ENCODE measurements at regions not wholly inside any gene's neighbourhood (a gene's known extent, or its start where the extent isn't known, plus 50 kb on each side); places are given as distances from the start of the nearest gene placed in this dataset.

DNA sequence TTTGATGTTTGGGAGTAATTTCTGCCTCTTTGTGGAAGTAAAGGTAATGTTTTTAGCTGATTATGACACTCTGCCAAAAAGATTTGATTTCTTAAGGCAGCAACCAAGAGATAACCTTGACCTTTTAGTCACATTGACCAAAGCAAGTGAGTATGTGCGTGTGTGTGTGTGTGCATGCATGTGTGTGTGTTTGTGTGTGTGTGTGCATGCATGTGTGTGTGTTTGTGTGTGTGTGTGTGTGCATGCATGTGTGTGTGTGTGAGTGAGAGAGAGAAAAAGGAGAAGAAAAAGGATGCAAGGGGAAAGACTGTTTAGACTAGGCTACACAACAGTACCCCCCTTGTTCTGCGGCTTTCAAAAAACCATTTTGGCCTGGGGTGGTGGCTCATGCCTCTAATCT lies 88.1 kb upstream of the NPVF start:
- no peak for DNase-seq

DNA sequence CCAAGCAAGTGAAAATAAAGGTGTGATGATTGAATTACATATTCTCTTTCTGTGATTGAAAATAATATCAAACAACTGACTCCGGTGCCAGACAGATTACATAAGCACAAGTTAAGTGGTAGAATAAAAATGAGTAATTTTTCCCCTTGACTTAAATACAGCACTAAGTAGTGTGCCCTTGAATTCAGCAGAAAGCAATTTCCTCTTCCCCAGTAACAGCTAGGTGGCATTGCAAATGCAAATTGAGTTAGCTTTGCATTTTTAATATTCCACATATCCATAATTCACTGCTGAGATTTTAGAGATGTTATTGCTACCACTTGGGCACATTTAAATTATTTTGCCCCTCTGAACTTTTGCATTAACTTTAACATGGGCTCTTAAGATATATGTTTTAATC lies 89.8 kb upstream of the NPVF start:
- no peak for DNase-seq

DNA sequence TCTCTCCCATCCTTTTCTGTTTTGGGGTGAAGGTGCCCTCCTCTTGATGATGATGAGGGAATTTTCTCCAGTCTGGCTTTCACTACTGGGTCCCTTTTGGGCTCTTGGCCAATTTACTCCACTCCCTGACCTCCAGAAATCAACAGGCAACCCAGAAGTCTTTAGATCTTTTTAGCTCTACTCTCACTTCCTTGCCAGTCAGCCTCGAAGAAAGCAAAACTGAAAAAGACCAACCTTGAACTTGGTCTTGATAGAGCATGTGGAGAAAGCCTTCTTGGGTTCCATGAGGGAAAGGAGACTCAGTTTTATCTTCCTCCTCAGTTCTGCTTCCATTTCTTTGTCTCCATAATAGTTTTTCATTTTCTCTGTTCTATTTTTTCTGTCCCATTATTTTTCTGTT lies 91.4 kb upstream of the NPVF start:
- no peak for DNase-seq

DNA sequence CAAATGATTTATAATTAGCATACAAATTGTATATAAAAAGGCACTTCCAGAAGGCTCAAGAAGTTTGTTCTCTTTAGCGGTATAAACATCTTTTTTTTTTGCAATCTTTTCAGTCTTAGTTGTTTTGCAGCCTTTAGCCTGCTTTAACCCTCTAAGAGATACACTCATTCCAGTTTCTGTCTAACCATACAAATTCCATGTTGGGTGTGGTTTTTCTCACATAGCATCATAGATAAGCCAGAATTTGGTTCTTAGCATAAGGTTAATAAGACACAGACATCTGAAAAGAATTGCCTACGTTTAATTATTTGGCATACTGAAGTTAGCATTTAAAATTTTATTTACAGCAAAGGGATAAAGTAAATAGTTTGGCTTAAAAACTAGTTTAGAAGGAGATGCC lies 92.5 kb upstream of the NPVF start:
- DNase-seq, result no peak

DNA sequence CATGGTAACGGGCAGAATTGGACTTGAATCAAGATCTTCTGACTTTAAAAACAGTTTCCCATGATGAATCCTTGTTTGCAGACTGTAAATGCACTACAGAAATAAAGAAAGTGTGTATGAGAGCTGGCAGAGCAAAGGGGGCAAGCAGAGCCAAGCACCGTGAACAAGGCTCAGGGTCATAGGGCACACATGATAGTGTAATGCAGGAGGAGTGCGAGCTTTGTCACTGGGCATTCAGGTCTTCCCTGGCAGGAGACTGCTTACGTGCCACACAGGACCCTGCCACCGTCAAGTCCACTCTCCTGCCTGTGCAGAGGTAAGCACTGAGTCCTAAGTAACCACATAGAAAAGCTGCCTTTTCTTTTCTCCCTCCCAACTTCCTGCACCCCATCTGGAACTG lies 93.1 kb upstream of the NPVF start:
- no peak for DNase-seq

DNA sequence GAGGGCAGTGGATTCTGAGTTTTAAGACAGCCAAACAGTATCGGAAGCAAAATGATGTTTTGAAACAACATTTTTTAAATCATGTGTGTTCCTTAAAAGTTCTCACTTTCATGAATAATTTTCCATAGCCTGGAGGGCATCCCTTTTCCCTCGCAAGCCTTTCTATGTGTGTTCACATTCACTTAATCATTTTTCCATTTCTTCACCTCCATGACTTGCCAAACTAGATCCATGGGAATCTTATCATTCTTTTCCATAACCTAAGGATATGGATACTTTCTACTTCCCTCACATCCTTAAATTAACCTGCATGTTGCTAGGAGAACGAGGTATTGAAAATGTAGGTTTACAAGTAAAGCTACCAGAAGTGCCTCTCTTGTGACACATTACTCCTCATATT lies 94.2 kb upstream of the NPVF start:
- no peak for DNase-seq

DNA sequence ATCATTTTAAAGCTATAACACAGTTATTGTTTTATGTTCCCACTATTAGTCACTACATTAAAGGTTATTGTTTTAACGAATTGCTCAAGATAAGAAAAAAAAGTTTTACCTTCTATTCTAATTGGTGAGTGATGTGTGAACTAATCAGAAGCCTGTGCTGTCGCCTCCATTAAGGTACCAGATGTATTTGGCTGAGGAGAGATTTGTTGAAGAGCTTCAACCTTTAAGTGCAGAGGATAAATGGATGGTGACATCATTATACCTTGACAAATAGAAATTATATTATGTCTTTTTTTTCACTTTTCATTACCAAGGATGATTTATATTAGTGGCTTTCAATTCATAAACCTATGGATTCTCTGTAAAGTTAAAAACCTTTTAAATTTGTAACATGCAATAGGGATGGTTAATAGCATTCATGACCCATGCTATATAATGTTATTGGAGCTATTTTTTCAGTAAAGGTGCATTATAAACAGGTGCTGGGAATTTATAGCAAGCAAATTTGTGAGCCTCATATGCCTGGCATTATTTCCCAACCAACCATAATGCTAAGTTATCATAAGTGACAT lies 97.0 kb upstream of the NPVF start:
- no peak for DNase-seq

DNA sequence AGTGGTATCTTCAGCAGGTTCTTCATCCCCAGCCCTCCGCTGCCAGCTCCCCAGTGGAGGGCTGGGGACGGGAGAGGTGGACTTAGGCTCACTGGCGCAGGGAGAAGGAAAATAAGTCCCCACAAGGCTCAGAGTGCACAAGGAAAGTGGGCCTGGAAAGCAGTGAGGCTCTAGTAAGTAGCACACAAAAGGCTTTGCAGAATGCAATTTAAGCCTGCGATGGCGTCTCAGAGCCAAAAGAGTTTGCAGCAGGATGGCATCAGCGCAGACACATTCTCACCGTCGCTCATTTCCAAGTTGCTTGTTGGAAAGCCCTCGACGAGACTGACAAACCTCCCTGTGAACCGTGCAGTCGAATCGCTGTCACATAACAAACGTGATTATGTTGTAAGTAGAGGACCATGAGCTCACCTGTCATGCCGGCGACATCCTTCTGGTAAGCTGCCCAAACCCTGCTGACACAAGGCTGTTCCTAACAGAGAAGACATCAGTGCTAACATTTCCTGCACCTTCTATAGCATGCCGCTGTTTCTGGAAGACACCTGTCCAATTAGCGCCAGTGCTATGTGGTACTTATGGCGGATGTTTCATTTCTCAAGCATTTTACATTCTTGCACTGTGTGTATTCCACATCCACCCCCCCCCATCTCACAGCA lies 98.3 kb upstream of the NPVF start:
- no peak for DNase-seq

DNA sequence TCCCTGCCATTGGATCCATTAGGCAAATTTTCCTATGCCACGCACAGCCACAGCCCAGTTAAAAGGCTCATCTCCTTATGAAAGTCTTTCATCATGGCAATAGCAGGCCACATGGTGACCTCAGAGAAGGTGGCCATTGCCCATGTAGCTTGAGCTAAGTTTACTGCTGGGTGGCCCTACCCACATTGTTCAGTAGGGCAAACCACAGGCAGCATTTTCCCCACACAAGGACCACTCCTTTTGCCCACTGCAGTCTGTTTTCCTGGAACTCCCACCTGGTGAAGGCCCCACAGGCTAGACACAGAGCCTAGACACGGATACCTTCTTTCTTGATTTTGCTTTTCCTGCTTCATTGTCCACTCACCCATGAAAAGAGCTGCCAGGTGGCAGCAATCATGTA lies 101.5 kb upstream of the NPVF start:
- no peak for DNase-seq

DNA sequence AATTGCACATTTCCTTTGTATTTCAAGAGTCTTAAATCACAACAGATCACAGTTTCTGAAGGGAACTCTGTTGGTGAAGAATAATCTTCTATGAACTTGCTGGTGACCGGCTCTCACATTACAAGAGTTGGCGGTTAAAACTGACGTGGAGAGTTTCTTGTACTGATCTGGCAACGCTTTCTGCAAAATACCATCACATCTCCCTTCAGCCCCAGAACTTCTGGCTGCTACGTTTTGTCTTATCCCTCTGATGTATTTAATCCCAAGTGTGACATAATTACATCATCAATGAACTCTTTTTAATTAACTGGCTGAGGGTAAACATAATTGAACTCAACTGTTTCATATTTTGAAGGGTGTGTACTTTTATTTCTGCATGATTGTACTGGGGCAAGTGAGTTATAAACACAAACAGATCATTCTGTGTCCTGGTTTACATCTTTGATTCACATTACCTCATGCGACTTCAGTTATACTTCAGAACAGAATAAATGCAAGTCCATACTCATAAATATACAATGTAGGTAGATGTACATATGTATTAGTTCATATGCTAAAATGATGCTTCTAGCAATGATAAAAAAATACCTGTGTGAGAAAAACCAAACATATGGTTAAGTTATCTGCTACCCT lies 105.1 kb upstream of the NPVF start:
- no peak for DNase-seq

DNA sequence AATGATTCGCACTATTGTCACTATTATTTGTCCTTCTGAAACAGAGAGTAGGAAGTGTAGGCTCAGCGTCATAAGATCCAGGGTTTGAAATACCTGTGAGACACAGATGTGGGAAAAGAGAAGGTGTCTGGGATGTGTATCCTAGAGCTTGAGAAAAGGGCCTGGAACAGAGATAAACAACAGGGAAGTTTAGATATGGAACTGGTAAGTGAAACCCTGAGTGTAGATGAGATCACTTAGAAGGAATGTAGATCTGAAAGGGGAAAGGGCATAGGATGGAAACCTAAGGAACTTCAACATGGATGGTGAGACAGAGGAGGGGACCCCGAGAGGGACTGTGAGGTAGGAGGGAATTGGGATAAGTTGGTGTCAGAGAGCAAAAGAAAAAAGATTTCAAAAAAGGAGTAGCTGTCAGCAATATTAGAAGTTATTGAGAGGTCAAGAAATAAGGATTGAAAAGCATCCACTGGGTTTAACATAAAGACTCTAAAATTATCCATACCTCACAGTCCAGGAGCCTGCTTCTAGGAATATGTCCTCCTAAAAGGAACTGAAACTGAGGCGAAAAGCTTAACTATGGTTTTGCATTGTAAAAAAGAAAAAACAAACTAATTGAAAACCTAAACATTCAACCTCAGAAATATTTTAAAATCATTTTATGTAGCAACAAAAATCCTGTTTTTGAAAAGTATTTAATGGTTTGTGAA lies 119.2 kb upstream of the NPVF start:
- DNase-seq, result no peak

DNA sequence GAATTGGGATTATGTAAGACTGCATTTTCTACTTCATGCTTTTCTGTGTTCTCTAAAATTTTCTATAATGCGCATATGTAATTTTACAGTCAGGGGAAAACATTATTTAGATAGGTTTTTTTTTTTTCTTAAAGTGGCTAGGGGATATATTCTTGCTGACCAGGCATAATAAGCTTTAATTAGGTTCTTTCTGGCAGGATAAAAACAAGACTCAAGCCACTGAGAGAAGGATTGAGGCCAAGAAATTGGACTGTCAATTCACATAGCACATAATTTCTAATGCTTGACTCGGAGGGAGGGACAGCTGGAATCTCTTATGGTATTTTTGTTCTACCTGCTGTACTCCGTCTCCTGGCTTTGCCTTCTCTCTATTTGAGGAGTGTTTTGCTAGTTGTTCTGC lies 119.8 kb upstream of the NPVF start:
- DNase-seq, result no peak

DNA sequence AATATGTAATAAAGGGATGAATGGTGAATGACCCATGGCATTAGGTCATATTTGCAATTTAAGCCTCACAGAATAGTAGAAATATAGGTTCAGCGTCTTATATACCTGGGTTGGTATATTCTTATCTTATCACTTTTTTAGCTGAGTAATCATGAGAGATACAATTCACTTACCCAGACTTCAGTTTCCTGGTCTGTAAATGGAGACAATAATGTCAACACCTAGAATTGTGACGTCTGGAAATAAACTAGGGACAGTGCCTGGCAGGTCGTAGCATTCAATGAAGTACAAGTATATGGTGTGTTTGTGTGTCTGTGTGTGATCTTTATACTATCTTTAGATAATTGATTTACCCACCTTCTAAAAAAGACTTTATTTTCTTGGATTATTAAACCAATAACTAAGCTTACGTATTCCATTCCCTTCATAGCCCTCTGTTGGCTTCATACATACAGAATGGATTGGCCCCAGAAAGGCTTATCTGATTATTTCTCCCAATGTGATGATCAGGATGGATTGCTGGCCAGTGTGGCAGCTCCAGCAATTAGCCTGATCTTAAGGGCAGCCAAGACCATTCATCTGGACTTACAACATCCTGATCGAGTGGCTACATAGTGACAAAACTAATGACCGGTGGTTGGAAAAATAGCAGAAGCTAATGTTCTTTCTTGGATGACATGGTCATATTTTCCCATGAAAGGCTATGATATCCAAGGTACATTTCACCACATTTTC lies 121.2 kb upstream of the NPVF start:
- no peak for DNase-seq

DNA sequence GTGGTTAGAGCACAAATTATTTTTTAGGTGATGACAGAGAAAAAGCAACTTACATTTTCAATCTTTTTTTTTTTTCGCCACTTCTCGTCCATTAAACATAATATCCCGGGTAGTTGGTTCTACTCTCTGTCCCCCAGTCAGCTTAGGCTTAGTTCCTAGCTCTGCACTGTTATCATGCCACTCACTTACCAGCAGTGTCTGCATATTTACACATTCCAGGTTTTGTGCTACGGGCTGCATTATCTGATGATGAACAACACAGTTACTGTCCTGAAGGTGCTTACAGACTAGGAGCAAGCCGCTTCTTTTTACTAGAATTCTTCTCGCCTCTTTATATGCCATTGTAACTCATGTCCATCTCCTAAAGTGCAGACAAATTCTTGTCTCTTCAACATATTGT lies 121.8 kb upstream of the NPVF start:
- no peak for DNase-seq

DNA sequence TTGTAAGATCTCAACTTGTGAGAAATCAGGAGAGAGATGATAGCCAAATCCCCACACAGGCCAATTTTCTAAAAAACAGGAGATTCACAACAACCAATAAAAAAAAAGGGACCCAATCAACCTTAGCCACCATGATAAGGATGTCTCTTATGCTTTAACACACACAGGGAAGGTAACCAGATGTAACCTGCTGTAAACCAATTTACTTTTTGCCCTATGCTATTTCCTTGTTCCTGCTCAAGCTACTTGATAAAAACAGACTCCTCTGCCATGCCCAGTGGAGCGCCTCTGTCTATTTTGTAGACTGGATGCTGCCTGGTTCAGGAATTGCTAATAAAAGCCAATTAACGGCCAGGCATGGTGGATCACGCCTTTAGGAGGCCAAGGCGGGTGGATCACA lies 123.5 kb upstream of the NPVF start:
- DNase-seq, result no peak

DNA sequence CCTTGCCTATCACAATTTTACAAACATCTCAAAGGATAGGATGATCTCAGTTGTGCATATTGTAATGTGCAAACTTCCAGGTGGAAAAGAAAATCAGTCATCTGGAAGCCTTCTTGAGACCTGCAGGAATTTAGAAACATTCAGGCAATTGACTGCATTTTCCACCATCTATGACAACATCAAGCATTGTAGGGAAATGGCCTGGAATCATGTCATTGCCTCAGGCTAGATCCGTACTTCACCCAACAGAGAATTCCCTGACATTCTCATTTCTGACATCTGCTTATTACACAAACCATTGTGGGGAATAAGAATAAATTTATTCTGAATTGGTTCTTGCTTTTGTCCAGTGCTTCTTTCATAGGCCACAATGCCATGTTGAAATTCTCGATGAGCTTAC lies 124.9 kb upstream of the NPVF start:
- no peak for DNase-seq

DNA sequence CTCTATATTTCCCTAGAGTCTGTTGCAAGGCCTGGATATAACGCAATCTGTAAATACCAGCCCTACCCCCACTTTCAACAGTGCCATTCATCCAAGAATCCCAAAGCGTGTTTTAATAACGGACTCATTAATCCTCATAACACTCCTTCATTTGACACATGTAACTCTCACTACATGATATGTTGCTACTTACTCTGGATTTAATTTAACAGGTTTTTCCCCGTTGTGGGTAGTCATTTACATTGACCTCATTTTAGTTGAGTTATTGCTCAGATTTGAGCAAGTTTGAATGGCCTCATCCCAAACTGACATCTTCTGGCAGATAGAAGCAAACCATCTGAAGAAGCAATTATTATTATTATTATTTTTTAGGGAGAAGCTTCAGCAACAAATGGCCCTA lies 125.4 kb upstream of the NPVF start:
- DNase-seq, result no peak

DNA sequence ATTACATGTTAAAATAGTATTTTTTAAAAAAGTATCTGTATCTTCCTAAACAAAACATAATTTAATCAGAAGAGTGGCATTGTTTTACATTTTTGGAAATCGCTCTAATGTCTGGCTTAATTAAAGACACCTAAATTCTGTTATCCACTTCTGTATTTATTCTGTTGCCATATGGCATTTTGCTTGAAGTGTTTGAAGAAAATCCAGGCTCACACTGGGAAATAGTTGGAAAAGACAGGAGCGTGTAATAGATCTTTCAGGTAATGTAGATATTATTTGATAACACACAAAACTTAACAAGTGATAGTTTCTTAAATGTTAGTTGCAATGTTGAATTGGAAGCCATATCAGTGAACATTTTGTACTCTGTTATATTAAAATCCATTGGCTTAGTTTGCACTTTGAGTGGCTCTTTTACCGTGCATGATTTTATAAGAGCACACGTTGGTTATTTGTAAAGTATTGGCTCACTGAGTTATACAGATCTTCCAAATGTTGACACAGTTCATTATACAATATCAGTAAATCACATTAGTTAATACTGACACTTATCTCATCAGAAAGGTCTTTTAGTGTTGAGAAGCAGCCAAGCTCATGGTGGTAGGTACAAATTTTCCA lies 128.4 kb upstream of the NPVF start:
- no peak for DNase-seq

DNA sequence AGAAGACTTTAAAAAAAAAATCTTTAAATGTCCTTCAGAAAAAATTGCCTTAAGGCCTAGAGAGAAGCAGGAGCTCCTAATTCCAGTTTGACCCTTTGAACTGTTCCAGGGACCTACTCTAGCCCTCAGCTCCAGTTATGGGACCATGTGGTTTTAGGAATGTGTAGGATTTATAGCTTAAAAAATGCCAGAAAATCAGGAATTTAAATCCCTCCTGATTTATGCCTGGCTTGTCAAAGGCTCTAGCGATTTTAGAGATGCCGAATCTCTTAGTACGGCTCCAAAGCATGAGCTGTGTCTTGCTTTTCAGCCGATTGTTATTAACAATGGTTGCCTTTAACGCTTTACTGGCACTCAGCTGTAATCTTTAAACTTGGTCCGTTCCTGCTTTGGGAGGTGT lies 130.6 kb upstream of the NPVF start:
- no peak for DNase-seq

DNA sequence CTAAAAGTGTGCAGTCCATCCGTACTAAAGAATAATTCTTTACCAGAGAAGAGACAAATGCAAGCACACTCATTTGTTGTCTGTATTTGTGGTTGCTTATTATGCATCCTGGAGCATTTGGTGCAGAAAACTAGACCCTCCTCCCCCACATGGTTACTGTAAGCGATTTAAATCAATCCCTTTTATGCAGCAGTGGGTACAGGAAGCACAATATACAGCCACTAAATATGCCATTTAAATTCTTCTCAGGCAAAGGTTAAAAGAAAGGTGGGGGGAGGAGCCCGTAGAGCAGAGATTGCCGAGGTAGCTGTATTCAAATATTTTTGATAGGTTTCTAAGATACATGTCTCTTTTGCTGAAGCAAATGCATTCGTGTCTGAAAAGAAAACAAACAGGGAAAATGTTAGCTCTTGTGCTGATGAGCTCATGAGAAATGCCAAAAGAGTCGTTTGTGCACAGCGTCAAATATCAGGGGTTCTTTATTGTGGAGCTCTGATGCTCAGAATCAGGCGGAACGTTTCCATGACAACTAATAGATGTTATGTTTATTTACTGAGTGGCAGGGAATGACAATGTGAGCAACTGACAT lies 131.3 kb upstream of the NPVF start:
- no peak for DNase-seq

DNA sequence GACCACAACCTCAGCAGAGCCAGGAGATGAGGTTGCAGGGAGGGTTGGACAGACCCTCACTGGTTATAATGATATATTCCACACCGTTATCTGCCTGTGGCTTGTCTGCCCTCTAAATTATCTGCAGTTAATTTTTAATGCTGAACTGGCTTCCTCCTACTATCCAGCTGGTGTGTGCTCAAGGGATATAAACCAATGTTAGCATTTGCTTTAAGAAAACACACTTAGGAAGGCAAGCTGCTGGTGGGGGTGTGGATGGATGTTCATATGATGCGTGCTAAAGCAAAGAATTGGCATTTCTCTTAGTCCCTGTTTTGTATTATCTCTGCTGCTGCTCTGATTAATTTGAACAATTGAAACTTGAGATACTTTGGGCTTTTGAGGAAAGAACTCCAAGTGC lies 132.2 kb upstream of the NPVF start:
- DNase-seq, result no peak

DNA sequence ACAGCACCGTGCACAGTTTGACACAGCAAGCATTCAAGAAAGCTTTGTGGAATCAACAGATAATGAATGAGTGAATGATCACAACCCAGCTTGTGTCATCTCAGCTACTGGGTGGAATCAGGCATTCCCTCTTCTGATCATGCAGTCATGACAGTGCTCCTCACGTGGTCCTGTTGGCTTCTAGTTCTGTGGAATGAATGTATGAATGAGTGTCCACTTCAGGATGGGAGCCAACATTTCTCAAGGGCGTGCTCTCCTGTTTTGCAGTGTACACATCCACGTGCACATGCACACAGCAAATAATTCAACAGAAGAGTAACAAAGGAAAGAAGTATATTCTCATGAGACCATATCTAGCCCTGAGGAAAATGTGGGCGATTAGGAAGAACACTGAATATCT lies 133.1 kb upstream of the NPVF start:
- DNase-seq, result no peak

DNA sequence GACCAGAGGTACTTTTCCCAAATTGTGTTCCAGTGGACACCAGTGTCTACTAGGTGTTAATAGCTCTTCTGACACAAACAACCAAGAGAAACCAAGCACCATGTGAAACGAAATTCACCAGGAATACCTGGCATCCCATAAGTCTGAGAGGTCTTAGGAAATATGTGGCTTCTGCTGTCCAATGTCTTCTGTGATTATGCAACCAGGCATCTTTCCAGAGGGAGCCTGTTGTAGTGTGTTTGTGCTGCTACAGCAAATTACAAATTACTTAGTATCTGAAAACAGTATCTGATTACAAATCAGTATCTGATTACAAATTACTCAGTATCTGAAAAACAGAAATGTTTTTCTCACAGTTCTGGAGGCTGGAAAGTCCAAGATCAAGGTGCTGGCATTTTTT lies 133.6 kb upstream of the NPVF start:
- DNase-seq, result no peak
